ENCODE measurements at regions not wholly inside any gene's neighbourhood (a gene's known extent, or its start where the extent isn't known, plus 50 kb on each side); places are given as distances from the start of the nearest gene placed in this dataset.
"Not testable (repeated sequence)": the region's sequence is repeated elsewhere in the genome, so short reads cannot be mapped to it uniquely, and the experiment has no call there.

DNA sequence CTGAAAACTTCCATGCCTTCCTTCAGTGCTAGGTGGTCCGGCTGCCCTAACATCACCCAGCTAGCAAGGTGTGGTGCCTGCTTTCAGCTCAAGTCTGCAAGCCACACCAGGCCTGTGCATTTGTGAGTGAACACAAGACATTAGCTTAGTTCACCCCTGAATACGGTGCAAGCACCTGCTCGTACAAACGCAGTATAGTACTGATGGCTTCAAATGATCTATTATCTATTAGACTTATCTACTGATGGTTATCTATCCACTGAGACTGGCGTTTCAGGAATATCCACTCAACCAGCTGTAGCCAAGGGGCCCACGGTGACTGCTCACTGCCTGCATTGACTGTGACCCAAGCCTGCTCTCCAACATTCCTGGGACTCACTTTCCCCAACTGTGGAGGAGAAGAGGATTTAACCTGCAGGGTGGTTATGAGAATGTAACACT, 155.9 kb downstream of the SHOX start:
- FAIRE-seq = no peak

DNA sequence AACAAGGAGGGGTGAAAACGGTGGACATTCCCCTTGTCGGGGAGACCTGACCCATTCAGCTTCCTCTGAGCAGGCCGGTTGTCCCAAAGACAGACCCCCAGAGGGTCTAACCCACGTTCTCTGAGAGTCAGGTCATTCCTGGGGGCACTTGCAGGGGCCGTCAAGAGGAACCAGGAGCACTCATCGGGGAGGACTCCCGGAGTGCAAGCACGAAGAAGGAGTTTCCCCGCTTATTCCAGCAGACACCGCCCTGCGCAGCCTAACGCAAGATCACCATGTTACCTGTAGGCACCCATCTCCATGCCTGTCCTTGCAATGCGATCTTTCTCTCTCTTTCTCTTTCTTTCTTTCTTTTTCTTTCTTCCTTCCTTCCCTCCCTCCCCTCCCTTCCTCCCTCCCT, 154.2 kb downstream of the SHOX start:
- FAIRE-seq = no peak

GRCh38 chrX:781224-782204, 150.9 kb downstream of the SHOX start:
- no peak for FAIRE-seq

GRCh38 chrX:776529-777230, 146.1 kb downstream of the SHOX start:
- no peak for FAIRE-seq

- no peak for FAIRE-seq
Measured at GRCh38 chrX:776061-776460, 145.5 kb downstream of the SHOX start.

- no peak for FAIRE-seq
Measured at GRCh38 chrX:774536-774935, 143.9 kb downstream of the SHOX start.

DNA sequence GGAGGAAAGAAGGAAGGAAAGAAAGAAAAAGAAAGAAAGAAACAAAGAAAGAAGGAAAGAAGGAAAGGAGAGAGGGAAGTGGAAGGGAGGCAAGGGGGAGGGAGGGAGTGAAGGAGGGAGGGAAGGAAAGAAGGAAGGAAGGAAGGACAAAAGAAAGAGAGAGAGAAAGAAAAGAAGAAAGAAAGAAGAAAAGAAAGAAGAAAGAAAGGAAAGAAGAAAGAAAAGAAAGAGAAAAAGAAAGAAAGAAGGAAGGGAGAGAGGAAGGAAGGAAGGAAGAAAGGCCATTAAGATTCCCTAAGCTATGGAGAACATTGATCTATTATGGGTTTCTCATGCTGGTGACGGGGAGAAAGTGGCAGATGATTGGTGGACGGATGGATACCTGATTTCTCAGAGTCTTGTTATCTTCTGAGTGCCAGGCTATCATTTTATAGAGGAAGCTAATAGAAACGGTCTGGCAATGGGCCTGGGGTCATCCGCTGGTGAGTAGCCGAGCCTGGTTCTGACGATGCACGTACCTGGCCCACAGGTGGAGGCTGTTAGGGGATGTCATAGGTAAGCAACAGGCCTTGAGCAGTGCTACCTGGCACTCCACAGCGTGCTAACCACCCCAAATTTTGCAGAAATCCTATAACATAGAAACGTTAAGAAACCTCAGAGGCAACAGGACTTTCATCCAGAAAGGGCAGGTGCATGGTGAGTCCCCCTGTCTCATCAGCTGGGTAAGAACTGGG, 142.9 kb downstream of the SHOX start:
- no peak for FAIRE-seq

DNA sequence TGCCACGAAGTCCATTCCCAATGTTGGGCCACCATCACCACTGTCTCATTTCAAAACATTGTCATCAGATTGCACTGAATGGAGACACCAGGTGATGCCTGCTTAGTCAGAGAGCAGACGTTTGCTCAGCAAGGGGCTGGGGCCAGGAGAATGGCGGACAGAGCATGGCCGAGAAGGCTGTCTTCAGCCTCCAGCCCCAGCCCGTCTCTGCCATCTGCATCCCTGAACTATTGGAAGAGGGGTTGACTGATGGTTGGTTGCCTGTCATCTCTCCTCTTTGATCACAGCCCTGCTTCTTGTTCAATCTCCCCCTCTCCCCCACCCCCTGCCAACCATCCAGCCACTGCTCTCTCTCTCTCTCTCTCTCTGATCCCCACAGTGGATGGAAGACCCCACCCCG, 140.9 kb downstream of the SHOX start:
- FAIRE-seq = no peak

GRCh38 chrX:769796-770195, 139.2 kb downstream of the SHOX start:
- FAIRE-seq = no peak

- FAIRE-seq = no peak
Measured at GRCh38 chrX:768596-768995, 138.0 kb downstream of the SHOX start.

GRCh38 chrX:758917-759316, 128.3 kb downstream of the SHOX start:
- FAIRE-seq = no peak

GRCh38 chrX:750812-751211, 120.2 kb downstream of the SHOX start:
- no peak for FAIRE-seq

DNA sequence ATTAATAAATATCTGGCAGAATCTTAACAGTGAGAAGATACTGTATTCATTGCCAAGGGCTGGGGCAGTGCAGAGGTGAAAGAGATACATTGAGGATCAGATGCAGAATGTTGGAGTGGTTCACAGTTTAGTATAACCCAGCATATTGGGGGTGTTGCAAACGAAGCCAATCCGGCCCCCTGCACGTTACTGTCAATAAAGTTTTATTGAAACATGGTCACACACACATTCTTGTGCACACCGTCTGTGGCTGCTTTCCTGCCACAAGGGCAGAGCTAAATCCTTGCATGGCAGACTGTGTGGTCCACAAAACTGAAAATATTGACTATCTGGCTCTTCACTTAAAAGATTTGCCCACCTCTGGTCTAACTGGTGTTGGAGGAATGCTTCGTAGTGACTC, 119.7 kb downstream of the SHOX start:
- FAIRE-seq = no peak

DNA sequence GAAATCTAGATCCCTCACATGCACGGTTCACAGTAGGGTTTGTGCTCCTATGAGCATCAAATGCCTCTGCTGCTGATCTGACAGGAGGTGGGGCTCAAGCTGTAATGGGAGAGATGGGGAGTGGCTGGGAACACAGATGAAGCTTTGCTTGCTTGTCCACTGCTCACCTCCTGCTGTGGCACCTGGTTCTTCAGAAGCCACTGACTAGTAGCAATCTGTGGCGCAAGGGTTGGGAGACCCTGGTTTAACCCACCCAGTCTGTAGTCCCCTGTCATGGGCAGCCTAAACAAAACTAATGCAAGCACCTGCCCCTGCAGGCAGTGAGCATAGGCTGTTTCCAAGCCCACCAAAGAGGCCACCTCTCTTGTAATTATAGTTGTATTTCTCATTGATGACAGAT, 116.6 kb downstream of the SHOX start:
- no peak for FAIRE-seq

DNA sequence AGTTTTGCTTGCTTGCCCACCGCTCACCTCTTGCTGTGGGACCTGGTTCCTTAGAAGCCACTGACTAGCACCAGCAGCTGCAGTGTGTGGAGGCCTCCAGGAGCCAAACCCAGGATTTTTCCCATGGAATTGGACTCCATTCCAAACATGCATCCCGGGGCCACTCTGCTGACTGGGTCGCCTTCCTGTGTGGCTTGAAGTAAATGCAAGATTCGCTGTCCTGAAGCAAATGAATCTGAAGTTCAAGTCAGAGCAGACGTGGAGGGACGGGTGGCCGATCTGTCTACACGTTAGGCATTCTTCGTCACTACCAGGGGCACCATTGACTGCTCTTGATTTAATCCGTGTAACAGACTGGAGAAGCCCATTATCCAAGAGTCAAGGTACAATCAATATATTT, 109.0 kb downstream of the SHOX start:
- no peak for FAIRE-seq

DNA sequence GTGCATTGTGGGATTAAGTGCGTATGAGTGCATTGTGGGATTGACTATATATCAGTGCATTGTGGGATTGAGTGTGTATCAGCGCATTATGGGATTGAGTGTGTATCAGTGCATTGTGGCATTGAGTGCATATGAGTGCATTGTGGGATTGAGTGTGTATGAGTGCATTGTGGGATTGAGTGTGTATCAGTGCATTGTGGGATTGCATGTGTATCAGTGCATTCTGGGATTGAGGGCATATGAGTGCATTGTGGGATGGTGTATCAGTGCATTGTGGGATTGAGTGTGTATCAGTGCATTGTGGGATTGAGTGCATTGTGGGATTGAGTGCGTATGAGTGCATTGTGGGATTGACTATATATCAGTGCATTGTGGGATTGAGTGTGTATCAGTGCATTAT, 106.4 kb downstream of the SHOX start:
- FAIRE-seq = not testable (repeated sequence)

DNA sequence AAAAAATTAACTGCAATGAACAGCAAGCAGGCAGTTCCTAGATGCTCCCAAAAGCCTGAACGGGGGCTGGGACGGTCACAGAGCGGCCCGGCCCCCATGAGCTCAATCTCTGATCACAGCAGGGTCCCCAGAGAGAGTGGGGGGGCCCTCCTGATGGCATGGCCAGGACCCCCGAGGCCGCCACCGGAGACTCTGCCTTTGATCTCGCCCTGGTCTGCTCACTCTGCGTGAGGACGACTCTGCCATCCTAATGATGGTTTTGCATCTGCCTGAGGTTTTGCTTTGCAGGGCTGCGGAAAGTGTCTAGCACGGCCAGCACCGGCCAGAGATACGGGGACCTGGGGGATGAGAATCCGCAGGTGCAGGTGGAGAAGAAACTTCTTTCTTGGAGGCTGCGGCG, 103.8 kb downstream of the SHOX start:
- no peak for FAIRE-seq

DNA sequence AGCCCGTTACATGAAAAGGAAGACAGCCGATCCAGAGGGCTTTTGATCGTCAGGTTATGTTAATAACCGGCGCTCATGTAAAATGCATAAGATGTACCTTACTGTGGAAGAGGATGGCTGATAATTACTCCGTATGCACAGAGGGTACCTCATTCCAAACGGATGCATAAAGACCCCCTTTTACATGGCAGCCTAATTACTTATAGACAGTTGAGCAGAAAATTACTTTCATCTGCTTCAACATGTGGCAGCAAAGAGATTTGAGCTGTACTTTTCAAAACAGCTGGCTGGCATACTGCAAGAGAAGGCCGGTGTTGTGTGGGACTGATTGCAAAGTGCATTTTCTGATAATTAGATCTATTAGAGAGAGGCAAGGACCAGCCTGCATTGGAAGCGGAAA, 103.4 kb downstream of the SHOX start:
- FAIRE-seq = no peak

- no peak for FAIRE-seq
Measured at GRCh38 chrX:729583-730409, 99.2 kb downstream of the SHOX start.

GRCh38 chrX:729101-729500, 98.5 kb downstream of the SHOX start:
- not testable (repeated sequence) for FAIRE-seq

GRCh38 chrX:728639-729038, 98.0 kb downstream of the SHOX start:
- FAIRE-seq = not testable (repeated sequence)
